SK-N-SH treated with all-trans-retinoic acid at 6 μM for 48 hours (cell line): ENCODE measurements at regions not wholly inside any gene's neighbourhood (a gene's known extent, or its start where the extent isn't known, plus 50 kb on each side); places are given as distances from the start of the nearest gene placed in this dataset.

Source experiments
- ATAC-seq: fragments of 200-7000 bp; cut with Tn5 transposase; 3 replicates; pipeline ENCODE4 v1.9.1; 2020; ENCODE audit warnings: mild to moderate bottlenecking, moderate library complexity
- ARNTL ChIP-seq: fragments of 450-650 bp; formaldehyde crosslinking; IDR thresholded peaks from 2 replicates; pipeline ENCODE4 v1.5.0; 2020; ENCODE audit warnings: low read depth, mild to moderate bottlenecking, moderate library complexity, borderline replicate concordance
- BACH2 ChIP-seq: fragments of 250-450 bp; sonication (Bioruptor Pico); IDR thresholded peaks from 2 replicates; pipeline ENCODE4 v1.9.0; 2021; ENCODE audit warnings: mild to moderate bottlenecking, borderline replicate concordance
- CSDC2 ChIP-seq: fragments of 250-450 bp; sonication (Bioruptor Pico); IDR thresholded peaks from 2 replicates; pipeline ENCODE4 v1.5.0; 2020; ENCODE audit warnings: mild to moderate bottlenecking, moderate library complexity
- ESRRG ChIP-seq: fragments of 250-450 bp; sonication (Bioruptor Pico); IDR thresholded peaks from 2 replicates; pipeline ENCODE4 v1.6.1; 2021; ENCODE audit warnings: mild to moderate bottlenecking
- GLIS3 ChIP-seq: fragments of 250-450 bp; sonication (Bioruptor Pico); IDR thresholded peaks from 2 replicates; pipeline ENCODE4 v1.5.0; 2020; ENCODE audit warnings: mild to moderate bottlenecking, moderate library complexity
- ISL1 ChIP-seq: fragments of 250-450 bp; sonication (Bioruptor Pico); IDR thresholded peaks from 2 replicates; pipeline ENCODE4 v2.1.2; 2022; ENCODE audit warnings: mild to moderate bottlenecking, moderate library complexity
- PPARA ChIP-seq: fragments of 250-450 bp; sonication (Bioruptor Pico); IDR thresholded peaks from 2 replicates; pipeline ENCODE4 v1.5.0; 2020; ENCODE audit warnings: mild to moderate bottlenecking, borderline replicate concordance
- RARB ChIP-seq: fragments of 250-450 bp; sonication (Bioruptor Pico); IDR thresholded peaks from 2 replicates; pipeline ENCODE4 v1.8.0; 2021; ENCODE audit warnings: mild to moderate bottlenecking, moderate library complexity
- SNAI2 ChIP-seq: fragments of 250-450 bp; sonication (Bioruptor Pico); IDR thresholded peaks from 2 replicates; pipeline ENCODE4 v1.5.0; 2020; ENCODE audit warnings: mild to moderate bottlenecking, moderate library complexity
- TCF4 ChIP-seq: fragments of 250-450 bp; sonication (Bioruptor Pico); IDR thresholded peaks from 2 replicates; pipeline ENCODE4 v1.8.0; 2021; ENCODE audit warnings: mild to moderate bottlenecking, moderate library complexity, borderline replicate concordance
- TOX ChIP-seq: fragments of 250-450 bp; sonication (Bioruptor Pico); IDR thresholded peaks from 2 replicates; pipeline ENCODE4 v1.8.0; 2021; ENCODE audit warnings: mild to moderate bottlenecking, moderate library complexity, borderline replicate concordance
- ZC3H10 ChIP-seq: fragments of 250-450 bp; sonication (Bioruptor Pico); IDR thresholded peaks from 2 replicates; pipeline ENCODE4 v1.5.1; 2021; ENCODE audit warnings: mild to moderate bottlenecking, moderate library complexity
- ZFP3 ChIP-seq: fragments of 250-450 bp; sonication (Bioruptor Pico); IDR thresholded peaks from 2 replicates; pipeline ENCODE4 v1.5.0; 2020; ENCODE audit warnings: mild to moderate bottlenecking, moderate library complexity
- ZNF565 ChIP-seq: fragments of 450-650 bp; formaldehyde crosslinking; conservative IDR thresholded peaks from 2 replicates; pipeline ENCODE4 v1.5.0; 2020; ENCODE audit warnings: low read depth, mild to moderate bottlenecking, moderate library complexity
- ZNF70 ChIP-seq: fragments of 450-650 bp; formaldehyde crosslinking; IDR thresholded peaks from 2 replicates; pipeline ENCODE4 v1.5.0; 2020; ENCODE audit warnings: mild to moderate bottlenecking, moderate library complexity
- TF ChIP-seq, protein P1 (sequence below): fragments of 250-450 bp; sonication (Bioruptor Pico); IDR thresholded peaks from 2 replicates; pipeline ENCODE4 v1.5.1; 2021; ENCODE audit warnings: mild to moderate bottlenecking, moderate library complexity
- TF ChIP-seq, protein P2 (sequence below): fragments of 250-450 bp; sonication (Bioruptor Pico); IDR thresholded peaks from 2 replicates; pipeline ENCODE4 v1.5.1; 2020; ENCODE audit warnings: low read depth, mild to moderate bottlenecking, moderate library complexity
- TF ChIP-seq, protein P3 (sequence below): fragments of 250-450 bp; sonication (Bioruptor Pico); IDR thresholded peaks from 2 replicates; pipeline ENCODE4 v1.8.0; 2021; ENCODE audit warnings: low read depth, mild to moderate bottlenecking, moderate library complexity, borderline replicate concordance
- TF ChIP-seq, protein P4 (sequence below): fragments of 250-450 bp; sonication (Bioruptor Pico); IDR thresholded peaks from 2 replicates; pipeline ENCODE4 v1.8.0; 2020; ENCODE audit warnings: mild to moderate bottlenecking, moderate library complexity, borderline replicate concordance
- TF ChIP-seq, protein P5 (sequence below): fragments of 250-450 bp; sonication (Bioruptor Pico); IDR thresholded peaks from 2 replicates; pipeline ENCODE4 v1.5.0; 2020; ENCODE audit warnings: mild to moderate bottlenecking, moderate library complexity

DNA sequence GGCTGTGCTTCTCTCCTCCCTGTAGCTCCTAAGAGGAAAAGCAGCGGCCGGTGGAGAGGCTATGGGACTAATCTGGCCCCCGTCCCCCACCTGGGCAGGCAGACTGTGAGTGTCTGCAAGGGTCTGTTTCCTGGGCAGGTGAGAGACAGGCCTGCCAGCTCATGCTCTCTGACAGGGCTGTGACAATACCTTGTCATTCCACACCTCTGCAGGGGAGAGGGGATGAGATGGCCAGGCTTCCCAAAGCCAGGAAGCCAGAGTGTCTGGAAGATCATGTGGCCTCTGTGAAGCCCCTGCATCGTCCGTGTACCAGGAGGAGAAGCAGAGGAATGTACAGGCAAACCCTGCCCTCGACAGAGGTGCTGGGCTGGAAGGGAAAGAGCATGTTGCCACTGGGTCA, 142.5 kb upstream of the GATA6 start:
- no peak for ATAC-seq
- TF ChIP-seq, protein P1, sequence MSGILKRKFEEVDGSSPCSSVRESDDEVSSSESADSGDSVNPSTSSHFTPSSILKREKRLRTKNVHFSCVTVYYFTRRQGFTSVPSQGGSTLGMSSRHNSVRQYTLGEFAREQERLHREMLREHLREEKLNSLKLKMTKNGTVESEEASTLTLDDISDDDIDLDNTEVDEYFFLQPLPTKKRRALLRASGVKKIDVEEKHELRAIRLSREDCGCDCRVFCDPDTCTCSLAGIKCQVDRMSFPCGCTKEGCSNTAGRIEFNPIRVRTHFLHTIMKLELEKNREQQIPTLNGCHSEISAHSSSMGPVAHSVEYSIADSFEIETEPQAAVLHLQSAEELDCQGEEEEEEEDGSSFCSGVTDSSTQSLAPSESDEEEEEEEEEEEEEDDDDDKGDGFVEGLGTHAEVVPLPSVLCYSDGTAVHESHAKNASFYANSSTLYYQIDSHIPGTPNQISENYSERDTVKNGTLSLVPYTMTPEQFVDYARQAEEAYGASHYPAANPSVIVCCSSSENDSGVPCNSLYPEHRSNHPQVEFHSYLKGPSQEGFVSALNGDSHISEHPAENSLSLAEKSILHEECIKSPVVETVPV (CRISPR knock-in tag), result no peak
- TF ChIP-seq SNAI2, result no peak
- no peak for TF ChIP-seq TOX
- no peak for TF ChIP-seq CSDC2 (CRISPR knock-in tag)
- TF ChIP-seq, protein P2, sequence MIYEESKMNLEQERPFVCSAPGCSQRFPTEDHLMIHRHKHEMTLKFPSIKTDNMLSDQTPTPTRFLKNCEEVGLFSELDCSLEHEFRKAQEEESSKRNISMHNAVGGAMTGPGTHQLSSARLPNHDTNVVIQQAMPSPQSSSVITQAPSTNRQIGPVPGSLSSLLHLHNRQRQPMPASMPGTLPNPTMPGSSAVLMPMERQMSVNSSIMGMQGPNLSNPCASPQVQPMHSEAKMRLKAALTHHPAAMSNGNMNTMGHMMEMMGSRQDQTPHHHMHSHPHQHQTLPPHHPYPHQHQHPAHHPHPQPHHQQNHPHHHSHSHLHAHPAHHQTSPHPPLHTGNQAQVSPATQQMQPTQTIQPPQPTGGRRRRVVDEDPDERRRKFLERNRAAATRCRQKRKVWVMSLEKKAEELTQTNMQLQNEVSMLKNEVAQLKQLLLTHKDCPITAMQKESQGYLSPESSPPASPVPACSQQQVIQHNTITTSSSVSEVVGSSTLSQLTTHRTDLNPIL (CRISPR knock-in tag), result no peak
- no peak for TF ChIP-seq ZC3H10 (CRISPR knock-in tag)
- TF ChIP-seq RARB, result no peak
- no peak for TF ChIP-seq ZNF565 (CRISPR knock-in tag)
- TF ChIP-seq ZNF70 (CRISPR knock-in tag), result no peak
- TF ChIP-seq, protein P3, sequence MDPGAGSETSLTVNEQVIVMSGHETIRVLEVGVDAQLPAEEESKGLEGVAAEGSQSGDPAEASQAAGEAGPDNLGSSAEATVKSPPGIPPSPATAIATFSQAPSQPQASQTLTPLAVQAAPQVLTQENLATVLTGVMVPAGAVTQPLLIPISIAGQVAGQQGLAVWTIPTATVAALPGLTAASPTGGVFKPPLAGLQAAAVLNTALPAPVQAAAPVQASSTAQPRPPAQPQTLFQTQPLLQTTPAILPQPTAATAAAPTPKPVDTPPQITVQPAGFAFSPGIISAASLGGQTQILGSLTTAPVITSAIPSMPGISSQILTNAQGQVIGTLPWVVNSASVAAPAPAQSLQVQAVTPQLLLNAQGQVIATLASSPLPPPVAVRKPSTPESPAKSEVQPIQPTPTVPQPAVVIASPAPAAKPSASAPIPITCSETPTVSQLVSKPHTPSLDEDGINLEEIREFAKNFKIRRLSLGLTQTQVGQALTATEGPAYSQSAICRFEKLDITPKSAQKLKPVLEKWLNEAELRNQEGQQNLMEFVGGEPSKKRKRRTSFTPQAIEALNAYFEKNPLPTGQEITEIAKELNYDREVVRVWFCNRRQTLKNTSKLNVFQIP (CRISPR knock-in tag), result no peak
- TF ChIP-seq, protein P4, sequence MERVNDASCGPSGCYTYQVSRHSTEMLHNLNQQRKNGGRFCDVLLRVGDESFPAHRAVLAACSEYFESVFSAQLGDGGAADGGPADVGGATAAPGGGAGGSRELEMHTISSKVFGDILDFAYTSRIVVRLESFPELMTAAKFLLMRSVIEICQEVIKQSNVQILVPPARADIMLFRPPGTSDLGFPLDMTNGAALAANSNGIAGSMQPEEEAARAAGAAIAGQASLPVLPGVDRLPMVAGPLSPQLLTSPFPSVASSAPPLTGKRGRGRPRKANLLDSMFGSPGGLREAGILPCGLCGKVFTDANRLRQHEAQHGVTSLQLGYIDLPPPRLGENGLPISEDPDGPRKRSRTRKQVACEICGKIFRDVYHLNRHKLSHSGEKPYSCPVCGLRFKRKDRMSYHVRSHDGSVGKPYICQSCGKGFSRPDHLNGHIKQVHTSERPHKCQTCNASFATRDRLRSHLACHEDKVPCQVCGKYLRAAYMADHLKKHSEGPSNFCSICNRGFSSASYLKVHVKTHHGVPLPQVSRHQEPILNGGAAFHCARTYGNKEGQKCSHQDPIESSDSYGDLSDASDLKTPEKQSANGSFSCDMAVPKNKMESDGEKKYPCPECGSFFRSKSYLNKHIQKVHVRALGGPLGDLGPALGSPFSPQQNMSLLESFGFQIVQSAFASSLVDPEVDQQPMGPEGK, result no peak
- TF ChIP-seq, protein P5, sequence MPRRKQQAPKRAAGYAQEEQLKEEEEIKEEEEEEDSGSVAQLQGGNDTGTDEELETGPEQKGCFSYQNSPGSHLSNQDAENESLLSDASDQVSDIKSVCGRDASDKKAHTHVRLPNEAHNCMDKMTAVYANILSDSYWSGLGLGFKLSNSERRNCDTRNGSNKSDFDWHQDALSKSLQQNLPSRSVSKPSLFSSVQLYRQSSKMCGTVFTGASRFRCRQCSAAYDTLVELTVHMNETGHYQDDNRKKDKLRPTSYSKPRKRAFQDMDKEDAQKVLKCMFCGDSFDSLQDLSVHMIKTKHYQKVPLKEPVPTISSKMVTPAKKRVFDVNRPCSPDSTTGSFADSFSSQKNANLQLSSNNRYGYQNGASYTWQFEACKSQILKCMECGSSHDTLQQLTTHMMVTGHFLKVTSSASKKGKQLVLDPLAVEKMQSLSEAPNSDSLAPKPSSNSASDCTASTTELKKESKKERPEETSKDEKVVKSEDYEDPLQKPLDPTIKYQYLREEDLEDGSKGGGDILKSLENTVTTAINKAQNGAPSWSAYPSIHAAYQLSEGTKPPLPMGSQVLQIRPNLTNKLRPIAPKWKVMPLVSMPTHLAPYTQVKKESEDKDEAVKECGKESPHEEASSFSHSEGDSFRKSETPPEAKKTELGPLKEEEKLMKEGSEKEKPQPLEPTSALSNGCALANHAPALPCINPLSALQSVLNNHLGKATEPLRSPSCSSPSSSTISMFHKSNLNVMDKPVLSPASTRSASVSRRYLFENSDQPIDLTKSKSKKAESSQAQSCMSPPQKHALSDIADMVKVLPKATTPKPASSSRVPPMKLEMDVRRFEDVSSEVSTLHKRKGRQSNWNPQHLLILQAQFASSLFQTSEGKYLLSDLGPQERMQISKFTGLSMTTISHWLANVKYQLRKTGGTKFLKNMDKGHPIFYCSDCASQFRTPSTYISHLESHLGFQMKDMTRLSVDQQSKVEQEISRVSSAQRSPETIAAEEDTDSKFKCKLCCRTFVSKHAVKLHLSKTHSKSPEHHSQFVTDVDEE, result no peak
- no peak for TF ChIP-seq GLIS3 (CRISPR knock-in tag)

DNA sequence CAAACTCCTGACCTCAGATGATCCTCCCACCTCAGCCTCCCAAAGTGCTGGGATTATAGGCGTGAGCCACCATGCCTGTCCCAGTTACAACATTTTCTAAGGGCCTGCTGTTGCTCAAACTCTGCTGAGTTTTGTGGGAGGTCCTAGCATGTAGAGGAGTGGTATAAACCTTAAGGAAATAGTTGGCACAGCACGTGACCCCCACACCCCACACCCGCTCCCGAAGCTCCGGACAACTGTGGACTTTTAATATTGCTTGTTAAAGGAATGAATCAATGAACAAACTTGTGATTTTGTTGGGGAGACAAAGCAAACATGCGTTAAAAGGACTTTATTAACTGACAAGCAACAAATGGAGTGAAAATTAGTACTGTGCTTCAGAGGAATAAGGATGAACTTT, 137.8 kb upstream of the GATA6 start:
- TF ChIP-seq PPARA, result no peak
- no peak for TF ChIP-seq ISL1
- no peak for TF ChIP-seq TOX
- no peak for TF ChIP-seq BACH2 (CRISPR knock-in tag)
- TF ChIP-seq, protein P5, result no peak
- TF ChIP-seq, protein P4, result no peak
- TF ChIP-seq ZNF70 (CRISPR knock-in tag), result no peak
- TF ChIP-seq ESRRG (CRISPR knock-in tag), result no peak
- no peak for TF ChIP-seq ZC3H10 (CRISPR knock-in tag)
- TF ChIP-seq SNAI2, result no peak
- TF ChIP-seq RARB, result no peak
- TF ChIP-seq ARNTL (CRISPR knock-in tag), result no peak
- TF ChIP-seq, protein P3 (CRISPR knock-in tag), result no peak
- no peak for TF ChIP-seq ZFP3
- TF ChIP-seq ZNF565 (CRISPR knock-in tag), result no peak
- TF ChIP-seq, protein P2 (CRISPR knock-in tag), result no peak
- no peak for TF ChIP-seq TCF4 (CRISPR knock-in tag)
- TF ChIP-seq, all 23 proteins: peak for 0
- no peak for ATAC-seq
